ENCODE measurements at regions not wholly inside any gene's neighbourhood (a gene's known extent, or its start where the extent isn't known, plus 50 kb on each side); places are given as distances from the start of the nearest gene placed in this dataset.
"Not testable (repeated sequence)": the region's sequence is repeated elsewhere in the genome, so short reads cannot be mapped to it uniquely, and the experiment has no call there.

- Histone ChIP-seq H3K9me3 (ENCODE audit: control insufficient read depth, insufficient read depth, low read length) (no peaks in the 10 kb centered on the region), H3K4me1 (ENCODE audit: insufficient read depth, low read length) (peaks cover 11% of the 10 kb centered on the region; the same call in 1 of the 2 replicates)
Observed at GRCh38 chr9:129445794-129446306, 175.1 kb downstream of the C9orf50 start.

GRCh38 chr9:129443515-129444164 is 177.3 kb downstream of the C9orf50 start:
- peaks cover 13% of the 10 kb centered on the region; the same call in 1 of the 2 replicates for H3K4me1 ChIP-seq (ENCODE audit: insufficient read depth, low read length)
- not testable (repeated sequence) for H3K36me3 ChIP-seq (ENCODE audit: insufficient read depth, low read length)

More at GRCh38 chr9:129445794-129446306, 175.1 kb downstream of the C9orf50 start:
- H3K36me3 ChIP-seq (ENCODE audit: insufficient read depth, low read length): no peaks in the 10 kb centered on the region
- H3K9ac ChIP-seq (ENCODE audit: low read depth, low read length): no peak overlapping the region

GRCh38 chr9:129442803-129443511 is 177.9 kb downstream of the C9orf50 start:
- Histone ChIP-seq H3K36me3 (ENCODE audit: insufficient read depth, low read length) (no peaks in the 10 kb centered on the region), H3K9me3 (ENCODE audit: control insufficient read depth, insufficient read depth, low read length) (no peaks in the 10 kb centered on the region), H3K9ac (ENCODE audit: low read depth, low read length) (no peak overlapping the region), H3K4me1 (ENCODE audit: insufficient read depth, low read length) (peaks cover 14% of the 10 kb centered on the region; the same call in 1 of the 2 replicates)

More at GRCh38 chr9:129443515-129444164, 177.3 kb downstream of the C9orf50 start:
- H3K9ac ChIP-seq (ENCODE audit: low read depth, low read length); H3K9me3 ChIP-seq (ENCODE audit: control insufficient read depth, insufficient read depth, low read length): not testable (repeated sequence)

- no peak overlapping the region for H3K9ac ChIP-seq (ENCODE audit: low read depth, low read length)
- H3K9me3 ChIP-seq (ENCODE audit: control insufficient read depth, insufficient read depth, low read length): no peaks in the 10 kb centered on the region
- no peaks in the 10 kb centered on the region for H3K36me3 ChIP-seq (ENCODE audit: insufficient read depth, low read length)
- peaks cover 11% of the 10 kb centered on the region; the same call in 1 of the 2 replicates for H3K4me1 ChIP-seq (ENCODE audit: insufficient read depth, low read length)
Observed at GRCh38 chr9:129441852-129442251, 179.0 kb downstream of the C9orf50 start.

GRCh38 chr9:129440435-129441186 is 180.3 kb downstream of the C9orf50 start:
- Histone ChIP-seq H3K9ac (ENCODE audit: low read depth, low read length) (no peak overlapping the region), H3K4me1 (ENCODE audit: insufficient read depth, low read length) (peaks cover 11% of the 10 kb centered on the region; the same call in 1 of the 2 replicates), H3K36me3 (ENCODE audit: insufficient read depth, low read length) (no peaks in the 10 kb centered on the region), H3K9me3 (ENCODE audit: control insufficient read depth, insufficient read depth, low read length) (no peaks in the 10 kb centered on the region)

GRCh38 chr9:129439242-129439641 is 181.7 kb downstream of the C9orf50 start:
- H3K4me1 ChIP-seq (ENCODE audit: insufficient read depth, low read length): peaks cover 11% of the 10 kb centered on the region; the same call in 1 of the 2 replicates
- no peak overlapping the region for H3K9ac ChIP-seq (ENCODE audit: low read depth, low read length)
- no peaks in the 10 kb centered on the region for H3K9me3 ChIP-seq (ENCODE audit: control insufficient read depth, insufficient read depth, low read length)
- H3K36me3 ChIP-seq (ENCODE audit: insufficient read depth, low read length): no peaks in the 10 kb centered on the region

GRCh38 chr9:129437626-129438323 is 183.1 kb downstream of the C9orf50 start:
- Histone ChIP-seq H3K36me3 (ENCODE audit: insufficient read depth, low read length) (no peaks in the 10 kb centered on the region), H3K9ac (ENCODE audit: low read depth, low read length) (peak overlapping the region; percentile 14; the same call in 1 of the 2 replicates), H3K4me1 (ENCODE audit: insufficient read depth, low read length) (peaks cover 5% of the 10 kb centered on the region; the same call in 1 of the 2 replicates), H3K9me3 (ENCODE audit: control insufficient read depth, insufficient read depth, low read length) (no peaks in the 10 kb centered on the region)

- H3K9ac ChIP-seq (ENCODE audit: low read depth, low read length): peak overlapping the region; percentile 14; the same call in 1 of the 2 replicates
- H3K36me3 ChIP-seq (ENCODE audit: insufficient read depth, low read length): no peaks in the 10 kb centered on the region
- peaks cover 3% of the 10 kb centered on the region; the same call in 1 of the 2 replicates for H3K4me1 ChIP-seq (ENCODE audit: insufficient read depth, low read length)
- no peaks in the 10 kb centered on the region for H3K9me3 ChIP-seq (ENCODE audit: control insufficient read depth, insufficient read depth, low read length)
Observed at GRCh38 chr9:129436751-129437625, 183.9 kb downstream of the C9orf50 start.

GRCh38 chr9:129435988-129436717 is 184.7 kb downstream of the C9orf50 start:
- Histone ChIP-seq H3K4me1 (ENCODE audit: insufficient read depth, low read length) (peaks cover 3% of the 10 kb centered on the region; the same call in 1 of the 2 replicates), H3K9me3 (ENCODE audit: control insufficient read depth, insufficient read depth, low read length) (no peaks in the 10 kb centered on the region), H3K9ac (ENCODE audit: low read depth, low read length) (peak overlapping the region; percentile 14; the same call in 1 of the 2 replicates), H3K36me3 (ENCODE audit: insufficient read depth, low read length) (no peaks in the 10 kb centered on the region)

GRCh38 chr9:129435291-129435690 is 185.6 kb downstream of the C9orf50 start:
- no peak overlapping the region for H3K9ac ChIP-seq (ENCODE audit: low read depth, low read length)
- no peaks in the 10 kb centered on the region for H3K36me3 ChIP-seq (ENCODE audit: insufficient read depth, low read length)
- no peaks in the 10 kb centered on the region for H3K9me3 ChIP-seq (ENCODE audit: control insufficient read depth, insufficient read depth, low read length)
- H3K4me1 ChIP-seq (ENCODE audit: insufficient read depth, low read length): peaks cover 3% of the 10 kb centered on the region; the same call in 1 of the 2 replicates

- Histone ChIP-seq H3K4me1 (ENCODE audit: insufficient read depth, low read length) (peaks cover 3% of the 10 kb centered on the region; the same call in 1 of the 2 replicates), H3K36me3 (ENCODE audit: insufficient read depth, low read length) (no peaks in the 10 kb centered on the region), H3K9me3 (ENCODE audit: control insufficient read depth, insufficient read depth, low read length) (no peaks in the 10 kb centered on the region), H3K9ac (ENCODE audit: low read depth, low read length) (no peak overlapping the region)
Observed at GRCh38 chr9:129434187-129434586, 186.7 kb downstream of the C9orf50 start.

- no peaks in the 10 kb centered on the region for H3K9me3 ChIP-seq (ENCODE audit: control insufficient read depth, insufficient read depth, low read length)
Observed at GRCh38 chr9:129432297-129433154, 188.4 kb downstream of the C9orf50 start.

More at GRCh38 chr9:129432297-129433154, 188.4 kb downstream of the C9orf50 start:
- Histone ChIP-seq H3K4me1 (ENCODE audit: insufficient read depth, low read length) (peaks cover 4% of the 10 kb centered on the region; the same call in 1 of the 2 replicates), H3K36me3 (ENCODE audit: insufficient read depth, low read length) (no peaks in the 10 kb centered on the region), H3K9ac (ENCODE audit: low read depth, low read length) (no peak overlapping the region)

All from ES-I3 (cell line).